ENCODE measurements at regions not wholly inside any gene's neighbourhood (a gene's known extent, or its start where the extent isn't known, plus 50 kb on each side); places are given as distances from the start of the nearest gene placed in this dataset.
A peak's percentile ranks its signal among the peaks of the same experiment; 100 is the strongest.

GRCh38 chr12:31868965-31869364 is 90.2 kb upstream of the RESF1 start:
- ChIA-PET POLR2A (no interaction called here), CTCF (no interaction called here)
- dilution Hi-C loops (cut with MboI; ENCODE audit: extremely low pct_ligation_motif_present, low sequenced_read_pairs) (no loop called here), intact Hi-C loops (cut with micrococcal nuclease) (no loop called here)
- H4K20me1 ChIP-seq (replicated peaks; ENCODE audit: control insufficient read depth, extremely low read depth, insufficient read depth, low read length), result no peaks in the 10 kb centered on the region
- TF ChIP-seq POLR2AphosphoS5 (IDR thresholded peaks at IDR 0.05; ENCODE audit: insufficient read depth, low read depth, low read length), result no peak
- no peak for TF ChIP-seq JUN (IDR thresholded peaks at IDR 0.05; ENCODE audit: borderline replicate concordance, insufficient read depth, insufficient read length, low read depth)
- TF ChIP-seq MYC (IDR thresholded peaks at IDR 0.05; ENCODE audit: low read depth, low read length), result no peak
- TF ChIP-seq, protein P1, sequence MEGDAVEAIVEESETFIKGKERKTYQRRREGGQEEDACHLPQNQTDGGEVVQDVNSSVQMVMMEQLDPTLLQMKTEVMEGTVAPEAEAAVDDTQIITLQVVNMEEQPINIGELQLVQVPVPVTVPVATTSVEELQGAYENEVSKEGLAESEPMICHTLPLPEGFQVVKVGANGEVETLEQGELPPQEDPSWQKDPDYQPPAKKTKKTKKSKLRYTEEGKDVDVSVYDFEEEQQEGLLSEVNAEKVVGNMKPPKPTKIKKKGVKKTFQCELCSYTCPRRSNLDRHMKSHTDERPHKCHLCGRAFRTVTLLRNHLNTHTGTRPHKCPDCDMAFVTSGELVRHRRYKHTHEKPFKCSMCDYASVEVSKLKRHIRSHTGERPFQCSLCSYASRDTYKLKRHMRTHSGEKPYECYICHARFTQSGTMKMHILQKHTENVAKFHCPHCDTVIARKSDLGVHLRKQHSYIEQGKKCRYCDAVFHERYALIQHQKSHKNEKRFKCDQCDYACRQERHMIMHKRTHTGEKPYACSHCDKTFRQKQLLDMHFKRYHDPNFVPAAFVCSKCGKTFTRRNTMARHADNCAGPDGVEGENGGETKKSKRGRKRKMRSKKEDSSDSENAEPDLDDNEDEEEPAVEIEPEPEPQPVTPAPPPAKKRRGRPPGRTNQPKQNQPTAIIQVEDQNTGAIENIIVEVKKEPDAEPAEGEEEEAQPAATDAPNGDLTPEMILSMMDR (IDR thresholded peaks at IDR 0.05; ENCODE audit: extremely low read depth in 1 of 2, insufficient read depth in 1 of 2, low read depth in 1 of 2, low read length in 2 of 2), result no peak
- TF ChIP-seq FOS (IDR thresholded peaks at IDR 0.05; ENCODE audit: borderline replicate concordance, insufficient read depth, low read length), result no peak
- no peak for TF ChIP-seq POLR2A (IDR thresholded peaks at IDR 0.05; ENCODE audit: low read depth, low read length)
- no peak for TF ChIP-seq GATA2 (IDR thresholded peaks at IDR 0.05; ENCODE audit: insufficient read depth, insufficient read length, low read depth, low read length)
- TF ChIP-seq MAX (IDR thresholded peaks at IDR 0.05; ENCODE audit: insufficient read depth, insufficient read length), result no peak
- TF ChIP-seq EZH2 (IDR thresholded peaks at IDR 0.05; ENCODE audit: borderline replicate concordance, low read depth, low read length, severe bottlenecking), result no peak
- no peaks in the 10 kb centered on the region for H3K36me3 ChIP-seq (ENCODE audit: control insufficient read depth in 2 of 2, extremely low read depth in 1 of 2, insufficient read depth in 2 of 2, low read length in 2 of 2)
- FAIRE-seq, result no peak
- H3K4me3 ChIP-seq (replicated peaks in 1 of 3; ENCODE audit: insufficient read depth in 1 of 3, low read depth in 1 of 3, low read length in 3 of 3), result no peak overlapping the region
- no TSS peak for BruUV-seq (replicated peaks)
- H3K9me3 ChIP-seq (replicated peaks; ENCODE audit: control insufficient read depth, insufficient read depth, low read length), result no peaks in the 10 kb centered on the region
- H3K9me1 ChIP-seq (replicated peaks; ENCODE audit: control insufficient read depth, extremely low read depth, insufficient read depth, low read length), result no peaks in the 10 kb centered on the region
- H3K79me2 ChIP-seq (ENCODE audit: control insufficient read depth, insufficient read depth, low read length), result no peaks in the 10 kb centered on the region
- H2AFZ ChIP-seq (ENCODE audit: low read depth, low read length), result no peak overlapping the region
- H3K4me2 ChIP-seq (ENCODE audit: insufficient read depth, low read length), result no peak overlapping the region
- H3K27me3 ChIP-seq (ENCODE audit: control insufficient read depth in 2 of 2, insufficient read depth in 2 of 2, low read length in 2 of 2), result no peaks in the 10 kb centered on the region
- H3K4me1 ChIP-seq (ENCODE audit: control insufficient read depth, extremely low read depth, insufficient read depth, low read length), result no peaks in the 10 kb centered on the region
- H3K27ac ChIP-seq (ENCODE audit: insufficient read depth, low read depth, low read length), result no peak overlapping the region
- no peak overlapping the region for H3K9ac ChIP-seq (replicated peaks; ENCODE audit: extremely low read depth, insufficient read depth, low read length)
- peak; percentile 69 for DNase-seq (ENCODE audit: low read depth, low spot score)

Measured in endothelial cell of umbilical vein (primary cell).